GM18858 (cell line): ENCODE measurements at regions not wholly inside any gene's neighbourhood (a gene's known extent, or its start where the extent isn't known, plus 50 kb on each side); places are given as distances from the start of the nearest gene placed in this dataset.

ENCODE experiments used
- ATAC-seq: cut with Tn5 transposase; IDR thresholded peaks from one replicate; pipeline ENCODE4 v1.9.1; 2021; ENCODE audit not compliant: unreplicated experiment

DNA sequence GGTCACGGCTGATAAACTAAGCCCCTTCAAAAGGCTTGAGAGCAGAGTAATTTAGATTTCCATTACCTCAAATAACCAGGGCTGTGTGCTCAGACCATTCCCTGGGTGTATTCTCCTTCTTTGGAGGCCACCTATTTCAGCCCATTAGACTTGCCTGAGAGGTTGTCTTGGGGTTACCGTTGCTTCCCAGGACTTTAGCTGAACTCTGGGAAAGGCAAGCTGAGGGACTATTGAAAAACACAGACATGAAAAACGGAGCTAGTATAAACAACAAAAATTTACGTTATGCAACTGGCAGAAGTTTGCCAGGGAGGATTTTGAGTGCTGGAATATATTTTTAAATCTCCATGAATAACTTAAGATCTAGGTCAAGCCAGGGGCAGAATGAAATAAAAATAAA is 561.0 kb upstream of the TNP1 start:
- ATAC-seq = no peak

DNA sequence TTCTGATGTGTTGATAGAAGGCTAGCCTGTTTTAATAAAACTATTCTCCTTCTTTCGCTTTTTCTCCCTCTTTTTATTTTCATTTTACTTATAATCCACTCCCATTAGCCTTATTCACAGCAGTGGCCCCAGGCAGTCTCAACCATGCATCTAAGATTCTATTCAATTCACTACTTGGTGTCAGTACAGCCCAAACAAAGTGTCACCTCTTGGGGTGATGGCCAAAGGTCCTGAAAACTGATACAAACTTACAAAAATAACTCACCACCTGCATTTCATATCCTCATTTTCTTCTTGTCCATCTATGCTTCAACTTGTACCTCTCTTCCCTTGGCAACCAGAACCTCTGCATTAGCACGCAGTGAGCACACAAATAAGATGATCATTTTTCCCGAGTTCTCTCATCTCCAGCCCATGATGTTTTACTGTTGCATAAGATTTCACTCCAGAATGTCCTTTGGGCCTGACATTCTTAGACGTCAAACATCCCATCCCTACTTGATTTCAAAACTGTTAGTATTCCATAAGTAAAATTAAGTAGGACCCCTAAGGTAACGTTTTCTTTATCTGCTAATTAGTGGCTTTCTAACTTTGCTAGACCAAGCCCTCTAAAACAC is 559.3 kb upstream of the TNP1 start:
- no peak for ATAC-seq

DNA sequence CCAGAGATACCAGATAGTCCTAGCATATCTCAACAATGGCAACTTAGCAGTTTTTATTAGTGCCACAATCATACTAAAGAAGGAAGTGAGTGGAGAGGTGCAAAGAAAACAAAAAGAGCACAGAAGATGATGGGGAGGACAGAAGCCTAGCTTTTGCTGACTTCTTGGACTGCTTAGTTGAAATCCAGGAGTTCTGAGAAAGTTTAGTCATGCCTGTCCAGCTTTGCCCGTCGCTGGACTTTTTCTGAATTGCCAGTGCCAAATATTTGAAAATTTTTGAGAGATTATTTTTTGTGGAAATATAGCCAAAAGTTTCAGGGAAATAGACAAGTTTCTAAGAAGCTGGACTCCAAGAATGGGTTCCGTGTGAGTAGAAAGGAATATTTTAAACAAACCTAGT is 558.7 kb upstream of the TNP1 start:
- ATAC-seq = no peak

DNA sequence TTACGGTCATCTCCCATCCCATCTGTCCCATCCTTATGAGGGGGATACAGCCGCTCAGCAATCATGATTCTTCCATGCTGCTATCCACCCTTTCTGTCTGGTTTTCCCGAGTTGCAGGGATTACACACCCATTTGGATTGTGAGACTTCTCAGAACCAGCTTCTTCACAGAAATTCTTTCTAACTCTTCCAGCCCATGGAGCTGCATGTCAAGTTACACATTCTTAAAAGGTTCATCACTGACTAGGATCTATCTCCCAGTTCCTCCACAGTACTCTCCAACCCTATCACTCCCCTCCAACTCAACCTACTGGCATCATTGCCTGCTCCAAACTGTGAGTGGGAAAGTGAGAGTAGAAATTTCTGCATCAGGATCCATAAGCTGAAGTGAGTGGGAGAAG is 558.2 kb upstream of the TNP1 start:
- no peak for ATAC-seq

DNA sequence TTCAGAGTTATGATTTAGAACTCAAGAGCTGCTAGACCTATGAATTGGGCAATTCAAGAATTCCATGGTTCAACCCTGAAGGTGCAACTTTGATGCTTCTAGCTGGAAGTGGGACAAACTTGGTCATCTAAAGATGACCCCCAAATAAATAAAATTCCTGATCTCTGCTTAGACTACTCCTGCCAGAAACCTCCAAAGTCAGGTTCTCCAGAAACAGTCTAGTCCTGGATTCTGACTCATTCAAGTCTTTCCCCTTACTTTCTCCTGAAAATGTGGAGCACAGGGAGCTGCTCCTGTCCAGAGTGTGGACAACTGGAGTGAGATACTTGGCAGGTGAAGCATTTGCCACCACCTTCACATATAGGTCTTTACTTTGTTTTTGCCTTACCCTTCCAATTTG is 557.7 kb upstream of the TNP1 start:
- ATAC-seq = no peak

DNA sequence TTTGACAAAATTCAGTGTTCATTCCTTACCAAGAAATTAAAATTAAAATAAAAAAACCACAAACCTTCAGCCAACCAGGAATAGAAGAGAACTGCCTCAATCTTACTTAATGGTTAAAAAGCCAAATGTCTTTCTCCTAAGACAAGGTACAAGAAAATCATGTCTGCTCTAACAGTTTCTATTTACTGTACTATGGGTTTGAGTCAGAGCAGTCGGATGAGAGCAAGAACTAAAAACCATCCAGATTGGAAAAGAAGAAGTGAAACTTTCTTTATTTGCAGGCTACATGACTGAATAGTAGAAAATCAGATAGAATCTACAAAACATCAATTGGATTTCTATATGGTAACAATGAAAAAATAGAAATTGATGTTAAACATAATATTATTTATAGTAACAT is 555.5 kb upstream of the TNP1 start:
- peak; percentile 77 for ATAC-seq

DNA sequence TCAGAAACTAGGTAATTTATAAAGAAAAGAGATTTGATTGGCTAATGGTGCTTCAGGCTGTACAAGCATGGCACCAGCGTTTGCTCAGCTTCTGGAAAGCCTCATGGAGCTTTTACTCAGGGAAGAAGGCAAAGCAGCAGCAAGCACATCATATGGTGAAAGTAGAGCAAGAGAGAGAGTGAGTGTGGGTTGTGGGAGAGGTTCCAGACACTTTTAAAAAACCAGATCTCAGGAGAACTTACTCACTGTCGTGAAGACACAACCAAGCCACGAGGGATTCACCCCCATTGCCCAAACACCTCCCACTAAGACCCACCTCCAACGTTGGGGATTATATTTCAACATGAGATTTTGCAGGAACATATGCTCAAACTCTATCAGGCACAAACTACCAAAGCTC is 554.6 kb upstream of the TNP1 start:
- no peak for ATAC-seq

DNA sequence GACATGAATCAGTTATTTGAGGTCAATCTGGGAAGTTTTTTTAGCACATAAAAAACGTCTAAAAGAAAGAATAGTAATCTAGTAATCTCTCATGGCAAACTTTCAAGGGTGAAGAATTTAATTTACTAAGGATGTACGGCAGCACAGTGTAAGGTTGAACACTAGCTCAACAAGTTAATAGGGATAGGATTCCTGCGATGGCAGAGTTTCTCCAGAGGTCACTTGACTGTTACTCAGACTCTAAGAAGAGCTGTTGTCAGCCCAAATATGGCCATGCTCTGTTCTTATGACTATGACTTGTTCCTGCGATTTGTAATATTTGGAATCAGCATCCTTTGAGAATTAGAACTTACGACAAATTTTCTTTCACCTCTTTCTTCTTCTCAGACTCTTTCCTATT is 553.3 kb upstream of the TNP1 start:
- ATAC-seq = no peak

DNA sequence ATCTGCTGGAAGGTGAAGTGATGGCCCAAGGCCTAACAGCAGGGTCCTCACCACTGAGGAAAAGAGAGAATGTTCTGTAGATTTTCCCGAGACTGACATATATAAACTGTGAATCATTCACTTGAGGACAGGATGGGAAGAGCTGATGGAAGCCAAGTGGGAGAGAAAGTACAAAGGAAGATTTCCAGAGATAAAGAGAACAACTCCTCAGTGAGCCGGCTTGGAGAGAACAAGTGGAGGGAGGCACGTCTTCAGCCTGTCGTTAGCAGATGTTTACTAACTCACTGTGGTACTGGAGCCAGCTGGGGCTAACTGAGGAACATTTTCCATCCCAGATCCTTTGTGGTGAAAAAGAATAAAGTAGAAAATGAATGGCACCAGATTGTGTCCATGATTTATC is 552.9 kb upstream of the TNP1 start:
- ATAC-seq = no peak

DNA sequence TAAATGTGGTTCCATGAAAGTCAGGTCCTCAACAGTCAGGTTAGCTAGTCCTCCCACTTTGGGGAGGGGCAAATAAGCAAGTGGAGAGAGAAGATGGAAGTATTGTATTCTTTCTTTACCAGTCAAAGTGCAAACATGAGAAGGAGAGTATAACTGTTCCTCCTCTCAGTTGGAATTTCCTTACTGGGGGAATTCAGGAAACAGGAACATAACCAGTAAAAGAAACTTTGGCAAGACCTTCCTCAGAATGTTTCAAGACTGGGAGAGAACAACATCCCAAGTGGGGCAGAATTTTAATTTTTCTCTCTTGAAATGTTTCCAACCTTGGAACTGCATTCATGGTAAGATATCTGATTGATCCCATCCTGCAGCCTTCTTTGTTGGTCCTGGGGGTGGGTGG is 552.4 kb upstream of the TNP1 start:
- no peak for ATAC-seq

DNA sequence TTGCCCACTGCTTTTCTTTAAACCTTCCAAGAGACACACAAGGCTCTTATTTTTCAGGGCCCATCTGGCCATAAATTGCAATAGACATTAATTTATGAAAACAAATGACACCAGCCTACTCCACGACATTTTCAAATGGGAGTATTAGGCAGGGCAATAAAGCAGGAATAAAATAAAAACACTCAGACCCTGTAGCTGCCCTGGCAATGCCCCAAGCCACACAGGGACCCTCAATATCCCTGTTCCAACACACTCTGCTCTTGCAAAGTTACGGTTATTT is 550.8 kb upstream of the TNP1 start:
- ATAC-seq = no peak

DNA sequence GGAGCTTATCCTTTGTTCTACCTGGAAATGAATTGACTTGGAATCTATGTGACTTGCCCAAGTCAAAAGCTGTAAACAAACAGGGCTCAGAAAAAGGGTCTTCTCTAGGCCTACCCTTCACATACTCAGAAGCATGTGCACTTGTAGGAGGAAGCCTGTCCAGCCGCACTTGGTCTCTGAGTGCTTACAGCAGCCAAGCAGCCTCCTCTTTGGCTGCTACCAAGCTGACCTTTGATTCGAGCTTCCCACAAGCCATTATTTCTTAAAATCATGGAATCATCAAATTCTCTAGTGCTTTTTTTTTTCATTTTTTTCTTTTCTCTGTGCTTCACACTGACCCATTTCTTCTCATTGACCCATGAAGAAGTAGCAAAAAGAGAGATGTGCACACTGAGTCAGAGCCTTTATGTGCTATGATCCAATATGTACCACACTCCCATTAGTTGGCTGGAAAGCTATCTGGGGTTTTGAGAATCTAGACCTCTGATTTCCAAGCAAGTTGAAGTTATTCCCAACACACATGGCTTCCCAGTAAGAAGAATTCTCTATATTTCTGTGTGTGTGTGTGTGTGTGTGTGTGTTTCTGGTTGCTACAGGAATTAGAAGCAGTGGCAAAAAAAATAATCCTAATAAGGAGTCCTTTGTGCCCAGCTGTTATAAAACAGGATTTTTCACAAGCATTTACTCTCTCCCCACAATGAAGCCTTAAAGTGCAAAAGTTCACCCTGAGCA is 550.3 kb upstream of the TNP1 start:
- no peak for ATAC-seq

DNA sequence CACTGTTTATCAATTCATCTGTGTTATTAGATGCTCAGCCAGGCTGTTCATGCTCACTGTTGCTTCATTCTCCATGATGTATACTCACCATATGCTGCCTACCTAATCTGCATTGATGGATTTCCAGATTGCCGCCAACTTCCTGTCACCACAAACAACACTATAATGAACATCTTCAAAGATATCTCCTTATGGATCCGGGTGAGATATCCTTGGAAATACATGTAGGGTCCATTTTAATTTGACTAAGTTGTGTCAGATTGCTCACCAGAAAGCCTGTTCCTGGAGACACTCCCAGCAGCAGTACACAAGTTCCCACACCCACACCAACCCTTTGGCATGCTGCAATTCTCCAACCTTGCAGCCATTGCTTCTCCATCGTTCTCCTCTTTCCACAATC is 547.5 kb upstream of the TNP1 start:
- no peak for ATAC-seq

DNA sequence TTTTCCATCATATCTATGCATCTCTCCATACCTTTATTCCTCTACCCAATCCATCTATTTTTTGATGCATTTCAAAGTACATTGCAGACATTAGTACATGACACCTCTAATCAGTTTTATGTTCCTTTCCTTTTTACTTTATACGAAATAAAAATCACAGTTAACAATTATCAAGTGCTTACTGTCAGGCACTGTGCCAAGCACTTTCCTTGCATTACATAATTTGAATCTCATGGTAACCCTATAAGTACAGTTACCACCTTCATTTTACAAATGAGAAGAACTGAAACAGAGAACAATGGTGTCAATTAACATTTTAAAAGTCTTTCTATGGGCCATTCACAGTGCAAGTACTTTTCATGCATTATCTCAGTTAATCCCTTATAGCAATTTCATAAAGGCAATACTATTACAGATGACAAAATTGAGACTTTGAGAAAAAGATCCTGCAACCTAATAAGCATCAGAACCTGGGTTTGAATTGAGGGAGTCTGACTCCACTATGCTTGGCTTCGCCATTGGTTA is 544.4 kb upstream of the TNP1 start:
- no peak for ATAC-seq

DNA sequence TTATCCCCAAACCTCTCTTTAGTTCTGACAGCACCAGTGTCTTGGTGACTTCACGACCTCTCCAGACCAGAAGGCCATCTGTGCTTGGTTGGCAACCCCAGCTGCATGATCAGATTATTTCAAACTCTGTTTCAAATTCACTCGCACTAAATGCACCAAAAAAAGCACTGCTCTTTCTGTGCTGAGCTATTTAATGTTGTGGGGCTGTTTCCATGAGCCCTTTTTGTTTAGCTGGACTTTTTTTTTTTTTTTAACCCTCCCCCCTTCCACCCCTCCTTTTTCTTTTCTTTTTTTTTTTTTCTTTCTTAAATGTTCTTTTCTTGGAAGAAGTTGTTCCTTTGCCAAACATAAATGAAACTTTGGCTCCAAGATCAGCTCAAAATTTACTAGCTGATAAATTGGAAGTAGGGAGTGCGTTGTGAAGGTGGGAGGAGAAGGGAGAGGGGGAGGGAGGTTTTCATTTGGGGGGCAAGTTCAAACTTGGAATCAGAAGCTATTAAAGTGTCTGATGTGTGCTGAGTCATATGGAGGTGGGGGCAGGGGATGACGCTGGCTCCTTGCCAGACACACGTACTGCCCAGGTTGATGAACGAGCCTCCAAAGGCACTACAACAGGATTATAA is 543.0 kb upstream of the TNP1 start:
- ATAC-seq = no peak

DNA sequence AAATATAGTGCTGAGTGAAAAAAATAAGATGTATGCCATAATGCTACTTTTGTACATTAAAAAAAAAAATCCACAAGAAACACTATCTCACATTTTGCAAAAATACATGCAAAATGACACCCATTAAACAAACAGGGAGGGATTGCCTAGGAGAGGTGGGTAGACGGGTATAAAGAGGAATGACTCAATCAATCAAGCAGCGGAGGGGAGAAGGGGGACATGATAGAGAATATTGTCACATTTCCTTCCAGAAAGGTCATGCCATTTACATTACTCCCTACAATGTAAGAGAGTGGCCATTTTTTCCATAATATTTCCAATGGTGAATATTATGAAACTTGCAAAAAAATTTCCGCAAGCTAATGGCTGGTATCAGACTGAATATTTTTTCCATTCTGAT is 542.3 kb upstream of the TNP1 start:
- ATAC-seq = no peak

DNA sequence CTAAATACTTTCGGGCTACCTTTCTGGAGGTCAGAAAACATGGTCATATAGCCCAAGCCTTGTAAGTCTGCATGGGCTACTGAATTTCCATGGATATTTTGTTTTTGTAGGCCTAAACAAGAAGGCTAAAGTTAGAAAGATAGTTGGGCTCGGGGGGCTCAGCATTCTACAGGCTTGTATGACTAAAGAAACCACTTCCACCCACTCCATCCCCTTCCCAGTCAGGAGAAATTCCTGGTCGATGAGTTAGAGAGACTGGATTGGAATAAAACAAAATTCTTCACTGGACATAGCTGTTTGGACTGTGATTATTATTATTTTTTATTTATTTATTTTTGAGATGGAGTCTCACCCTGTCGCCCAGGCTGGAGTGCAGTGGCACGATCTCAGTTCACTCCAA is 539.4 kb upstream of the TNP1 start:
- no peak for ATAC-seq

DNA sequence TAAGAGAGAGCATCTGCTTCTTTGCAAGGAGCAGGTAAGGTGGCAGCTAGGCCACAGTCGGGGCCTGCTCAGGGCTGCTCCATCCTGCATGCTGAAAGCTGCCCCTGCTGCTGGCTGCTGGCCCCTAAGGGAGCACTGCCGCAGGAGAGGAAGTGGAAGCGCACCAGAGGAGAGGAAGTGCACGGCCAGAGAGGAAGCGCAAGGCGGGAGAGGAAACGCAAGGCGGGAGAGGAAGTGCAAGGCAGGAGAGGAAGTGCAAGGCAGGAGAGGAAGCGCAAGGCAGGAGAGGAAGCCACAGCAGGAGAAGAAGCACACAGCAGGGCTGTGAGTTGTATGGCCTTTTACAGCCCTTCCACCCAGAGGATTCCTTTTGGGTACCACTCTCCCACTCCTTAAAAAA is 539.0 kb upstream of the TNP1 start:
- no peak for ATAC-seq

DNA sequence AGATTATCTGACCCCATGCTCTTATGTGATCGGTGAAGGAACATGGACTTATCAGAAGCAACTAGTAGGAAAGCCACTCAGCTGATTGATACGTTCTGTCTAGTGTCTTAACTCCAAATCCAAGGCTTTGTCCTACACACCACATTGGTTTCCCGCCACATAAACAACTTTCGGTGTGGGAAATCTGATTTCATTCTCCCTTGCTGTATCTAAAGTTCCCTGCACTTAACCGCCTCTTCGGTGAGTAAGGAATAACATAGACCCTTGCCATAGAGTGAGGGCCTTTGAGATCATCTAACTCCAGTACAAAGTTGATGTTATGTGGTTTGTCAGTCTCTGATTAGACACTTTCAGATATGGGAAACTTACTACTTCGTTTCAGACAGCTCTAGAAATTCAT is 538.2 kb upstream of the TNP1 start:
- ATAC-seq = no peak

DNA sequence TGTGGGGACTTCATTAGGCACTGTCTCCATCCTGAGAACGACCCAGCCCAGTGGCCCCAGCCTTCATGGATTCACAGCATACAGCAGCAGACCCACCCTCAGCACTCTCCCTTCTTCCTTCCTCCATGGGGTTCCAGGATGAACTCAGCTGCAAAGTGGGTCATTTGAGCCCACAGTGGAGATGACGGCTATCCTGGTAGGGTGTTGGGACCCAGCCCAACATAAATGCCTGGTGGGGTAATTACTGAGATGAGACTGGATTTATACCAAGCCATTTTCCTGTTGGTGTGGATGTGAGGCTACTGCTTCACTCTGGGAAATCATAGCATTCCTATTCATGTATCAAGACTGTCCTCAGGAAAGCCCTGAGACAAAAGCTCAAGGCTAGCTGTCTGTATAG is 536.7 kb upstream of the TNP1 start:
- ATAC-seq = no peak

DNA sequence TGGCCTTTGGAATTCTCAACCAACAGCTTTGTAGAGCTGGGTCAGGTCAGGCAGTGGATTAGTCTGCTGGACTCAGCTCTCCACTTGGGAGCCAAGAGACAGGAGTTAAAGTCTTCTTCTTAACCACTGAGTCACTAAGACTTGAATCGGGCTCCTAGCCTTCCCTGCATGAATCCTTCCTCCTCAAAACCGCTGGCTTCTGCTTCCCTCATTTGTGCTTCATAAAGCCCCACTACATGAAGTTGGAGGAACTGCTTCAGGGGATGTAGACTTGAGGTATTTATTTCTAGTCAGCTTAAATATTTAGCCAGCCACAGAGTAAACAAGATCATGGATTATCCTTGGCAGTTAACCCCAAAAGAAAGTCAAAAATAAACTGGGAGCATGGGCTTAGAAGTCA is 536.3 kb upstream of the TNP1 start:
- ATAC-seq = no peak

DNA sequence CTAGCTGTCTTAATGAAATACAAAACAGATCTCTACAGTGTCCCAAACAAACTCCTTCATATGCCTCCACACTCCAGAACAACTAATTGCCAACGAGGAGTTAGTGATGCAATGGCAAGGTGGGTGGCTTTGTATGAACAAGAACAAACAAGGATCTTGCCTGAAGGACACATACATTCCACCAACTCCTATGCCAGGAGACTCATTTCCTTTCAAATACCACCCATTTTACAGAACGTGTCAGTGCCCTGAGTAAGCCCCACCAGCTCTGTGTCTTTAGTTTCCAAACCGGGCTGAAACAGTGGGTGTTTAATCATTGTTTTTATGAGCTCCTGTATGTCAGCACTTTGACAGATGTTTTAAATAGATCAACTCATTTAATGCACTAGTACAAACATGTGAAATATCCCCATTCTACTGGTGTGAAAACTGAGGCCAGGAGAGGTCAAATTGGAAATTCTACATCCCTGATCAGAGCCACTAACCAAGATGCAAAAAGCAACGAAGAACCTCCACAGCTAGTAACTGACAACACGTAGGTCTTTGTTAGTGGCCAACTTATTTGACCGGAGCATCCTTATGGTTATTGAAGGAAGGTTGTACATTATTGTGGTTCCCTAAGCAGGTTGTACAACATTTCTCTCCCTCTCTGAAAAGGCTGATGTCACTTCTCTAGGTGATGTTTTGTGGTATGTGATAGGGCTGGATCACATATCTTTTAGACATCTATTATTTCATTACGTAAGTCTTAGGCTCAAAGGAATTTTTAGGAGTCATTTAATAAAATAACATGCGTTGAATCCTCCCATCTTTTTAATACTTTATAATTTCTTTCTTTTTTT is 534.9 kb upstream of the TNP1 start:
- no peak for ATAC-seq
